GM21447 (cell line): ENCODE measurements at regions not wholly inside any gene's neighbourhood (a gene's known extent, or its start where the extent isn't known, plus 50 kb on each side); places are given as distances from the start of the nearest gene placed in this dataset.

Experiments
- ATAC-seq: cut with Tn5 transposase; IDR thresholded peaks from one replicate; pipeline ENCODE4 v1.9.1; 2021; ENCODE audit not compliant: unreplicated experiment

- no peak for ATAC-seq
Measured at GRCh38 chr18:22841840-22842239, 91.3 kb upstream of the RBBP8 start.

GRCh38 chr18:22844190-22844589, 88.9 kb upstream of the RBBP8 start:
- no peak for ATAC-seq

GRCh38 chr18:22844628-22845027, 88.5 kb upstream of the RBBP8 start:
- no peak for ATAC-seq

GRCh38 chr18:22846088-22846683, 86.9 kb upstream of the RBBP8 start:
- ATAC-seq: no peak

- ATAC-seq: no peak
Measured at GRCh38 chr18:22846697-22847096, 86.4 kb upstream of the RBBP8 start.

- no peak for ATAC-seq
Measured at GRCh38 chr18:22847392-22847791, 85.7 kb upstream of the RBBP8 start.

- ATAC-seq: no peak
Measured at GRCh38 chr18:22847867-22848451, 85.2 kb upstream of the RBBP8 start.

- ATAC-seq: no peak
Measured at GRCh38 chr18:22848615-22849014, 84.5 kb upstream of the RBBP8 start.

- no peak for ATAC-seq
Measured at GRCh38 chr18:22856870-22857269, 76.3 kb upstream of the RBBP8 start.

GRCh38 chr18:22858121-22858520, 75.0 kb upstream of the RBBP8 start:
- ATAC-seq: no peak

- no peak for ATAC-seq
Measured at GRCh38 chr18:22860807-22861206, 72.3 kb upstream of the RBBP8 start.

GRCh38 chr18:22865354-22866116, 67.6 kb upstream of the RBBP8 start:
- ATAC-seq: no peak

- no peak for ATAC-seq
Measured at GRCh38 chr18:22868831-22869230, 64.3 kb upstream of the RBBP8 start.

- no peak for ATAC-seq
Measured at GRCh38 chr18:22871809-22872525, 61.2 kb upstream of the RBBP8 start.

GRCh38 chr18:22872900-22873537, 60.1 kb upstream of the RBBP8 start:
- no peak for ATAC-seq

GRCh38 chr18:22879293-22879692, 53.8 kb upstream of the RBBP8 start:
- ATAC-seq: no peak

- ATAC-seq: no peak
Measured at GRCh38 chr18:22882084-22882483, 51.0 kb upstream of the RBBP8 start.

- ATAC-seq: no peak
Measured at GRCh38 chr18:22883179-22883578, 49.9 kb upstream of the RBBP8 start.
